ENCODE measurements at regions not wholly inside any gene's neighbourhood (a gene's known extent, or its start where the extent isn't known, plus 50 kb on each side); places are given as distances from the start of the nearest gene placed in this dataset.

DNA sequence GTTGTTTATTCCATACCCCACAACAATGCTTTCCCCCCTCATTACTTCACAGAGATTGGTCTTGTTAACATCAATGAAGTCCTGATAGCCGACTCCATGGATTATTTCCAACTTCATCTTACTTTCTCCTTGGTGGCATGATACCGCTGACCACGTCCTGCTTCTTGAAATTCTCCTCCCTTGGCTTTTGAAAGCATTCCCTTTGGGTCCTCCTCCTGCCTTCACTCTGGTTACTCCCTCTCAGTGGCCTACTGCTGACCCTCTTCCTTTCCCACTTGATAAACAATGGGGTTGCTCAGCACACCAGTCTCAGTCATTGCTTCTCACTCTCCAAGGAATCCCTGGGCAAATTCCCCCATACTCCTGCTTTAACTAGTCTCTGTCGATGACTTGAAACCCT is 283.9 kb downstream of the SEC61B start:
- no peak overlapping the region for H3K4me3 ChIP-seq (ENCODE audit: extremely low read depth in 1 of 4, insufficient read depth in 2 of 4, low read depth in 3 of 4, low read length in 4 of 4)
- H2AK5ac ChIP-seq (ENCODE audit: low read depth, low read length): no peak overlapping the region
- no peak overlapping the region for H3K14ac ChIP-seq (ENCODE audit: insufficient read length)
- POLR2A ChIA-PET (ENCODE audit: partially characterized antibody): no interaction called here
- H3K9ac ChIP-seq (replicated peaks in 1 of 4; ENCODE audit: extremely low read depth in 1 of 4, low read depth in 3 of 4, low read length in 3 of 4): no peak overlapping the region
- no peaks in the 10 kb centered on the region for H3K9me3 ChIP-seq (ENCODE audit: insufficient read depth in 2 of 2, low read depth in 1 of 2, low read length in 1 of 2)
- H4K91ac ChIP-seq (replicated peaks; ENCODE audit: insufficient read length, low read length): no peak overlapping the region
- no peak overlapping the region for H4K8ac ChIP-seq (ENCODE audit: extremely low read depth, insufficient read depth, low read length)
- H2BK12ac ChIP-seq (ENCODE audit: low read depth, low read length): no peak overlapping the region
- no peaks in the 10 kb centered on the region for H3K4me1 ChIP-seq (replicated peaks in 1 of 4; ENCODE audit: control insufficient read depth in 3 of 4, insufficient read depth in 4 of 4, low read length in 3 of 4)
- H3K23ac ChIP-seq (ENCODE audit: insufficient read length): no peak overlapping the region
- H2BK120ac ChIP-seq (replicated peaks; ENCODE audit: low read depth, low read length): no peak overlapping the region
- no peaks in the 10 kb centered on the region for H3K23me2 ChIP-seq (ENCODE audit: low read depth, low read length)
- H2AFZ ChIP-seq (ENCODE audit: low read length): no peak overlapping the region; the same call in 1 of the 2 replicates
- H2BK5ac ChIP-seq (ENCODE audit: low read depth, low read length): no peak overlapping the region
- no peaks in the 10 kb centered on the region for H3K79me2 ChIP-seq (ENCODE audit: control insufficient read depth in 1 of 2, insufficient read depth in 2 of 2, low read length in 2 of 2)
- H3K4me2 ChIP-seq (ENCODE audit: insufficient read depth in 1 of 2, low read depth in 2 of 2, low read length in 2 of 2): no peak overlapping the region
- DNase-seq (ENCODE audit: low read depth in 1 of 2, low spot score in 2 of 2): no peak
- H3K36me3 ChIP-seq (ENCODE audit: control insufficient read depth in 2 of 4, insufficient read depth in 4 of 4, low read length in 3 of 4): no peaks in the 10 kb centered on the region
- no peak overlapping the region for H3K56ac ChIP-seq (replicated peaks; ENCODE audit: insufficient read length, low read depth, low read length)
- no peak overlapping the region for H4K5ac ChIP-seq (ENCODE audit: insufficient read length, low read depth, low read length)
- H3K18ac ChIP-seq (ENCODE audit: extremely low read depth, low read length): no peak overlapping the region
- no peak overlapping the region for H3K4ac ChIP-seq (replicated peaks; ENCODE audit: insufficient read length, low read depth, low read length)
- no peak overlapping the region for H2BK20ac ChIP-seq (ENCODE audit: low read length)
- H3K27me3 ChIP-seq (replicated peaks in 1 of 4; ENCODE audit: control insufficient read depth in 3 of 4, extremely low read depth in 1 of 4, insufficient read depth in 3 of 4, low read length in 3 of 4): no peaks in the 10 kb centered on the region
- 91% methylated on average over 4 of the region's 4 CpGs; no CpG with 5 or more reads in 1 of the 2 experiments for WGBS, 2 experiments (ENCODE audit: extremely low coverage in 1 of 2, insufficient coverage in 1 of 2, insufficient read length in 1 of 2, insufficient replicate concordance in 2 of 2, low coverage in 1 of 2, low lambda C conversion rate in 2 of 2, missing lambda C conversion rate in 1 of 2)
- H4K20me1 ChIP-seq (replicated peaks in 1 of 2; ENCODE audit: control insufficient read depth in 1 of 2, insufficient read depth in 2 of 2, low read length in 2 of 2): no peaks in the 10 kb centered on the region
- no peak for TF ChIP-seq ZNF274 (IDR thresholded peaks at IDR 0.05; ENCODE audit: borderline replicate concordance, extremely low read depth, low read length)
- no peak for TF ChIP-seq HDAC2 (IDR thresholded peaks at IDR 0.05; ENCODE audit: borderline replicate concordance in 1 of 2, low read depth in 2 of 2, low read length in 2 of 2)
- TF ChIP-seq RNF2 (IDR thresholded peaks at IDR 0.05; ENCODE audit: borderline replicate concordance, low read depth, low read length, missing control alignments, poor library complexity, severe bottlenecking): no peak
- no peak for TF ChIP-seq SUZ12 (IDR thresholded peaks at IDR 0.05; ENCODE audit: low read length)
- no peak for TF ChIP-seq CHD1 (IDR thresholded peaks at IDR 0.05; ENCODE audit: low read depth, low read length)
- no peak for TF ChIP-seq NRF1 (IDR thresholded peaks at IDR 0.05; ENCODE audit: low read depth, low read length)
- TF ChIP-seq POU5F1 (IDR thresholded peaks at IDR 0.05; ENCODE audit: low read depth, low read length): no peak
- TF ChIP-seq, protein P1, sequence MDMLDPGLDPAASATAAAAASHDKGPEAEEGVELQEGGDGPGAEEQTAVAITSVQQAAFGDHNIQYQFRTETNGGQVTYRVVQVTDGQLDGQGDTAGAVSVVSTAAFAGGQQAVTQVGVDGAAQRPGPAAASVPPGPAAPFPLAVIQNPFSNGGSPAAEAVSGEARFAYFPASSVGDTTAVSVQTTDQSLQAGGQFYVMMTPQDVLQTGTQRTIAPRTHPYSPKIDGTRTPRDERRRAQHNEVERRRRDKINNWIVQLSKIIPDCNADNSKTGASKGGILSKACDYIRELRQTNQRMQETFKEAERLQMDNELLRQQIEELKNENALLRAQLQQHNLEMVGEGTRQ (IDR thresholded peaks at IDR 0.05; ENCODE audit: low read length): no peak
- TF ChIP-seq SP1 (IDR thresholded peaks at IDR 0.05; ENCODE audit: low read depth, low read length): no peak
- no peak for TF ChIP-seq SRF (IDR thresholded peaks at IDR 0.05; ENCODE audit: low read depth, low read length)
- no peaks in the 10 kb centered on the region for H3K79me1 ChIP-seq (ENCODE audit: low read depth, low read length)
- CTCF ChIA-PET (ENCODE audit: partially characterized antibody): interaction anchor here (1.2 kb wide), 1 partner anchor 14 kb away, joined by 3 read pairs; no protein-coding TSS in a partner anchor
- H3K27ac ChIP-seq (ENCODE audit: low read depth, low read length): no peak overlapping the region
- FAIRE-seq: no peak
- no peak overlapping the region for H2BK15ac ChIP-seq (ENCODE audit: low read length)
